Fibroblast of mammary gland (primary cell): ENCODE measurements at regions not wholly inside any gene's neighbourhood (a gene's known extent, or its start where the extent isn't known, plus 50 kb on each side); places are given as distances from the start of the nearest gene placed in this dataset.
"Not testable (repeated sequence)": the region's sequence is repeated elsewhere in the genome, so short reads cannot be mapped to it uniquely, and the experiment has no call there.

ENCODE experiments used
- DNase-seq: peaks from one replicate; pipeline ENCODE4 v3.0.0-alpha.2; 2010; ENCODE audit warnings: low read depth
- H3K4me3 ChIP-seq: 2 replicates; pipeline ENCODE4 v1.5.1; 2011; ENCODE audit warnings: low read depth, mild to moderate bottlenecking, low read length, moderate library complexity; ENCODE audit not compliant: control insufficient read depth
- TF ChIP-seq, protein P1 (sequence below): conservative IDR thresholded peaks from 2 replicates; pipeline ENCODE4 v1.5.1; 2011; ENCODE audit warnings: low read depth, low read length, inconsistent platforms; ENCODE audit not compliant: control insufficient read depth, insufficient read depth

DNA sequence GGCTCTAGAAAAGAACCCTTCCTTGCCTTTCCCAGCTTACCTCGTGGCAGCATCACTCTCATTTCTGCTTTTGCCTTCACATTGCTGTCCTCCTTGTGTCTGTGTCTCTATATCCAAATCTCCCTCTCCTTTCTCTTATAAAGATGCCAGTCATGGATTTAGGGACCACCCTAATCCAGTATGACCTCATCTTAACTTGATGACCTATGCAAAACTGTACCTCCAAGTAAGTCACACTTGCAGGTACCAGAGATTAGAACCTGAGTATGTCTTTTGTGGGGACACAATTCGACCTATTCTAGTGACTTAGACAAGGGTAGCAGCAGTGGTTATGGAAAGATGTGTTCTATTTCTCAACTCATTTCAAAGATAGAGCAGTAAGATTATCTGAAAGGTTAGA lies 160.1 kb downstream of the HMHB1 start:
- H3K4me3 ChIP-seq: no peak overlapping the region
- DNase-seq: no peak
- TF ChIP-seq, protein P1, sequence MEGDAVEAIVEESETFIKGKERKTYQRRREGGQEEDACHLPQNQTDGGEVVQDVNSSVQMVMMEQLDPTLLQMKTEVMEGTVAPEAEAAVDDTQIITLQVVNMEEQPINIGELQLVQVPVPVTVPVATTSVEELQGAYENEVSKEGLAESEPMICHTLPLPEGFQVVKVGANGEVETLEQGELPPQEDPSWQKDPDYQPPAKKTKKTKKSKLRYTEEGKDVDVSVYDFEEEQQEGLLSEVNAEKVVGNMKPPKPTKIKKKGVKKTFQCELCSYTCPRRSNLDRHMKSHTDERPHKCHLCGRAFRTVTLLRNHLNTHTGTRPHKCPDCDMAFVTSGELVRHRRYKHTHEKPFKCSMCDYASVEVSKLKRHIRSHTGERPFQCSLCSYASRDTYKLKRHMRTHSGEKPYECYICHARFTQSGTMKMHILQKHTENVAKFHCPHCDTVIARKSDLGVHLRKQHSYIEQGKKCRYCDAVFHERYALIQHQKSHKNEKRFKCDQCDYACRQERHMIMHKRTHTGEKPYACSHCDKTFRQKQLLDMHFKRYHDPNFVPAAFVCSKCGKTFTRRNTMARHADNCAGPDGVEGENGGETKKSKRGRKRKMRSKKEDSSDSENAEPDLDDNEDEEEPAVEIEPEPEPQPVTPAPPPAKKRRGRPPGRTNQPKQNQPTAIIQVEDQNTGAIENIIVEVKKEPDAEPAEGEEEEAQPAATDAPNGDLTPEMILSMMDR: no peak

DNA sequence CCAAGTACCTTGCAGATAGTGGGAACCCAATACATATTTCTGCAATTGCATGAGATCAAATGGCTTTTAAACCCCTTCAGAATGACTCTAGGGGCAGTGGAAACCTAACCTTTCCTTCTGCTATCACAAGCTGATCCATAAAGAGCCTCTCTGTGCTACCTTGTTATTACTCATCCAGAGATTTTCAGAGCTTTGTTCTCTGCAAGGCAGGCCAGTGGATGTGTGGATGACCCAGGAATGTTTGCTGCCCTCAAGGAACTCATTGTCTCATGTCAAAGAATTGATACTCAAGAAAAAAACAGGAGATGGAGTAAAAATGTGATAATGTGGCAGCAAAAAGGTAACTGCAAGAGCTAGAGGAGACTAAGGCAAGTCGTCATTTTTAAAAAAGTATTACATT lies 164.1 kb downstream of the HMHB1 start:
- H3K4me3 ChIP-seq: no peak overlapping the region
- TF ChIP-seq, protein P1: no peak
- DNase-seq: peak; percentile 36

DNA sequence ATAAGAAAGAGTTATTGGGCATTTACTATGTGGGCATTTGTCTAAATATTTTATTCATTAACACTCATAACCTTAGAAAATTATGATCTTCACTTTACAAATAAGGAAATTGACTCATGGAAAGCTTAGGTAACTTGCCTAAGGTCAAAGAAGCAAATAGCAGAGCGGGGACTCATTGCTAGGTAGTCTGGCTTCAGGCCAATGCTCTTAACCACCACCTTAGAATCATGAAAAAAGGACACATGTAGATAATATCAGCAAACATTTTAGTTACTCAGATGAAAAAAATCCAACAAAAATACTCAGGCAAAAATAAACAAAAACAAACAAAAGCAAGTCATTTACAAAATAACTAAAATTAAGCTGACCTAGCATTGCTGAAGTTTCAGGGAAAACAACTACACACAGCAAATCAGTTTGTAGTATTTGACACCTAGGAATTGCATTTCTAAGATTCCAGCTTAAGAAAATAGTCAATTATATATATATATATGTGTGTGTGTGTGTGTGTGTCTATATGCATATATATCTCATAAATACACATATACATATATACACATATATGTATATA lies 166.0 kb downstream of the HMHB1 start:
- TF ChIP-seq, protein P1: no peak
- DNase-seq: peak; percentile 17
- H3K4me3 ChIP-seq: no peak overlapping the region

DNA sequence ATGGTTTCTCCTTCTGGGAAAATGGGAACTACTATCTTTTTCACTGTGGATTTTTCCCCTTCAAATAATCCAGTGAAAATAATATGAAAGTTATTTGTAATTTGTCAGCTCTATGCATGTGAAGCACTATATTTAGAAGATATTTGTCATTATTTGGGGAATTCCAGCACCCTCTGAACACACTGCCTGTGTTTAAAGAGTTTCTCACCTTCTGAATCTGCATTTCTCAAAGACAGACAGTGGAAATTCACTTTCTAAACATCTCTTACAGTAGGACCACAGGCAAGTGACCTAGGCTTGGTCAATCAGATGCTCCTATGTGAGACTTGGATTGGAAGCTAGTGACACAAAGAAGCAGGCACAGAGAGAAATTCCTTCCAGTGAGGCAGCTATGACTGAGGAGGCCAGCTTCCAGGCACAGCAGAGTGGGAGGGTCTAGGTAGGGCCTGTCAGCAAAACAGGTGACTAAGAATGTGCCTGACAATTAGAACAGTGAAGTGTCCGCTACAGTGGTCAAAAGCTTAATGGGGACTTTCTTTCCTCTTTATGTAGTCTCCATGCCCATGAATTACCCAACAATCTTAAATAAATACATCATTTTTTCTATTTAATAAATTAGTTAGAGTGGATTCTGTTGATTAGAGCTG lies 167.2 kb downstream of the HMHB1 start:
- peak; percentile 22 for DNase-seq
- no peak overlapping the region for H3K4me3 ChIP-seq
- TF ChIP-seq, protein P1: no peak

DNA sequence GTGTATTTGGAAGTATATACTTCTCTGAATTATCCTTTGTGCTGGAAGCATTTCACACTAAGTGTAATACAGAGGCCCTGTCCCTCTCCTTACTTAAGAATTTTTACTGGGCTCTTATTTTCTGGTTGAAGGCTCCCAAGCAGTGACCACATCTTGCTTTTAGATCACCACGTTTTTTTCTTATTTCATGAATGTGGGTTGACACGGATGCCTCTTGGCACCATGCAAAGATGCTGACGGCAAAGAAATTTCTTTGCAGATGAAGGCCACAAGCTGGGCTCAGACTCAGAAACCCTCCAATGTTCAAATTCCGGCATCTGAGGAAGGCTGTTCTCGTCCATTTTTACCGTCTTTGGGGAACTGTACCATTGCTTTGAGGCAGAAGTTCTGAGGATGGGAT lies 168.5 kb downstream of the HMHB1 start:
- no peak overlapping the region for H3K4me3 ChIP-seq
- TF ChIP-seq, protein P1: no peak
- no peak for DNase-seq

DNA sequence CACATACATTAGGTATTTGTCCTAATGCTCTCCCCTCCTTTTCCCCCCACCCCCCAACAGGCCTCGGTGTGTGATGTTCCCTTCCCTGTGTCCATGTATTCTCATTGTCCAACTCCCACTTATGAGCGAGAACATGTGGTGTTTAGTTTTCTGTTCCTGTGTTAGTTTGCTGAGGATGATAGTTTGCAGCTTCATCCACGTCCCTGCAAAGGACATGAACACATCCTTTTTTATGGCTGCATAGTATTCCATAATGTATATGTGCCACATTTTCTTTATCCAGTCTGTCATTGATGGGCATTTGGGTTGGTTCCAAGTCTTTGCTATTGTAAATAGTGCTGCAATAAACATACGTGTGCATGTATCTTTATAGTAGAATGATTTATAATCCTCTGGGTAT lies 171.0 kb downstream of the HMHB1 start:
- H3K4me3 ChIP-seq, DNase-seq: not testable (repeated sequence)

DNA sequence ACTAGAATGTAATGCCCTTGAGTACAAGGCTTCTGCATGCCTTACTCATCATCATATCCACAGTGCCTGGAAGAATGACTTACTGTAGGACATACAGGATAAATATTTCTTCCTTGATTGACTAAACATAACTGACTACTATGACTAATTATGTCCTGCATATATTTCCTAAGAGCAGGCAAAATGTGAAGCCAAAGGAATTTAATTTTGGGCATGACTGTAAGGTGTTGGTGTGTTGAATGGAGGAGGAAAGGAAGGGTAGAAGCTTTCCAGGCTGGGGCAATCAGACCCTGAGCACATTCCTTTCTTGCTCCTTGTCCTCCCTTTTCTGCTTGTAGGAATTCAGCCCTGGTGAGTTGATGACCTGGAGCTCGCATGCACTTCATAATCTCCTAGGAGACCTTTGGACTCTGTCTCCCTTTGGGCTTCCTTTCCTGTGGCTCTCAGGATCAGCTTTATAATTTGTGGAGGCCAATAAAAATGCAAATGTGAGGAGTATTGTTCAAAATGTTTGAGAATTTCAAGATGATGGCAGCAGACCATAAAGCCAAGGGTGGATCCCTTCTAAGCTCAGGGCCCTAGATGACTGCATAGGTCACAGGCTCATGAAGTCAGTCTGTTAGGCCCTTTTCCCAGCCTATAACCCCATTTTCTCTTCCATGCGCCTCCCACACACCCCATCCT lies 174.0 kb downstream of the HMHB1 start:
- DNase-seq: peak; percentile 84
- no peak overlapping the region for H3K4me3 ChIP-seq
- TF ChIP-seq, protein P1: no peak
